ENCODE measurements at regions not wholly inside any gene's neighbourhood (a gene's known extent, or its start where the extent isn't known, plus 50 kb on each side); places are given as distances from the start of the nearest gene placed in this dataset.
"Not testable (repeated sequence)": the region's sequence is repeated elsewhere in the genome, so short reads cannot be mapped to it uniquely, and the experiment has no call there.

GRCh38 chrX:149420566-149420965, 84.5 kb downstream of the IDS start:
- not testable (repeated sequence) for DNase-seq

DNA sequence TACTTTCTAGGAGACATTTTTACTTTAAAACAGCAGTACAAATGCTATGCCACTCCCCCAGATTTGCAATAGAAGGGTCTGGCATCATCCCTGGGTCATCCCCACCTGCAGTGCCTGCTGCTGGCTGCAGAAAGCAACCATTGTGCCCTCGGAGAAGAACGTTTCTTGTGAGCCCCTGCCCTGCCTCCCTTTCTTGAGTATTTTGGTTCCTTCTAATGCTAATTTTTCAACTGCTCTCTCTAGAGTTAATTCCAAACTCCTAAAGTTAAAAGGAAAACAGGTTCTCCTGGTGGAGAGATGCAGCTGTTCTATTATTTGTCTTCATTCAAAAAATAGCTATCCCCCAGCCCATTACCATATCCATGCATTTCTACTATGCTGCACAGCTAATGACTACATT, 107.1 kb downstream of the IDS start:
- no peak for DNase-seq

- no peak for DNase-seq
Observed at GRCh38 chrX:149392921-149393320, 112.2 kb downstream of the IDS start.

DNA sequence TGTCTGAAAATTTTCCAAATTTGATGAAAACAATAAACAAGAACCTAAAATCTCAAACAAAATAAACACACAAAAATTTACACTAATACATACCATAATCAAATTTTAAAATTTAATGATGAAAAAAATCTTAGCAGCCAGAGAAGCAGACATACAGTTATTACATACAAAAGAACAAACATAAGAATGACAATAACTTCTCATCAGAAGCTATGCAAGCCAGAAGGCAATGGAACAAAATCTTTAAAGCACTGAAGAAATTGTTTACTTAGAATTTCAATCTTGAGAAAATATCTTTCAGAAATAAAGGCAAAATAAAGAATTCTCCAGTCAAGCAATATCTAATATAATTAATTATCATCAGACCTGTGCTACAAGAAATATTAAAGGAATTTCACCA, 121.3 kb downstream of the IDS start:
- DNase-seq = no peak

DNA sequence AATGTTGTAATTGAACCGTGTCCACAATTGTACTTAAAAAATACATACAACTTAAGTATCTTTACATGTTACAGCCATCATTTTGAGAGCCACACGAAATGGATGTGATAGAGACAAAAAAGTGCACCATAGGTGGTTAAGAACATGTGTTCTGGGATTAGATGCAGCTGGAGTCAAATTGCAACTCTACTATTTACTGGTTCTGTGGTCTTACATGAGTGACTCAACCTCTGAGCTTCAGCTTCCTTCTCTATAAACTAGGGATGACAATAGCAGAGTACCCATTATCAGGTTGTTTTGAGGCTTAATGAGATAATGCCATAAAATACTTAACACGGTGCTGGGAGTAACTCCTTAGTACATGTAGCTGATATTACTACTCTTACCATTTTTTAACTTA, 130.4 kb downstream of the IDS start:
- no peak for DNase-seq

- no peak for DNase-seq
Observed at GRCh38 chrX:149372866-149373265, 132.2 kb downstream of the IDS start.

DNA sequence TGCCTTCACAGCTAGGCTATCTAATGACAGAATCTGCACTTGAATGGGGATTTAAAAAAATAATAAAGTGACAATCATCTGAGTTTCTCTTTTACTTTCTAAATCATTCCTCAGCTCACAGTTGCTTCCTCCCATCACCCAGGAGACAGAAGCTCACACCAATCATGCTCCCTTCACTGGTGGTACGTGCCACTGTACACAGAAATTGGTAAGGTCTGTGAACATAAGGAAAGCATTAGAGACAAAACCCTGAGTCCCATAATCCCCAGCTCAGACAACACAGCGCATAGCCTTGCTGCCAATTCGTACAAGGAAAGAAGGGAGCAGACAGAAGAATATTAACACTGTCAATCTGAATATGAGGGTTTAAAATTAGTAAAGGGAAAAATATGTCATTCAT, 133.1 kb downstream of the IDS start:
- no peak for DNase-seq

- DNase-seq = no peak
Observed at GRCh38 chrX:149370097-149370496, 135.0 kb downstream of the IDS start.

GRCh38 chrX:149365552-149365951, 139.6 kb downstream of the IDS start:
- no peak for DNase-seq

DNA sequence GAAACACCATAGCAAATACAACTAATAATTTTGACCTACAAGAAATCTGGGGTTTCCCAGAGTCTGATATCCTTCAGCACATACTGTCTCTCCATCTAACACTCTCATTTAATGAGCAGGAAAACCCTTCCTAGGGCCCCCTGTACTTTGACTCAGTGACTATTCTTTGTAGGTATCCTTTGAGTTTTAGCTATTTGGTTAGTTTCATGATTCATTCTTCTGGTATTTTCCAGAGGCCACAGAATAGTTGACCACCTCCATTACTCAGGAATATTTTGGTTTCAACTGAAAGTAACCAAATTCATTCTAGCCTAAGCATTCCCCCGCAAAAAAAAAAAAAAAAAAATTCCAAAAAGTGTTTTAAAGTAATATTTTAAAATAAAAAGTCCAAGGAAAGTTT, 140.0 kb downstream of the IDS start:
- DNase-seq = no peak

- DNase-seq = no peak
Observed at GRCh38 chrX:149363965-149364364, 141.1 kb downstream of the IDS start.

DNA sequence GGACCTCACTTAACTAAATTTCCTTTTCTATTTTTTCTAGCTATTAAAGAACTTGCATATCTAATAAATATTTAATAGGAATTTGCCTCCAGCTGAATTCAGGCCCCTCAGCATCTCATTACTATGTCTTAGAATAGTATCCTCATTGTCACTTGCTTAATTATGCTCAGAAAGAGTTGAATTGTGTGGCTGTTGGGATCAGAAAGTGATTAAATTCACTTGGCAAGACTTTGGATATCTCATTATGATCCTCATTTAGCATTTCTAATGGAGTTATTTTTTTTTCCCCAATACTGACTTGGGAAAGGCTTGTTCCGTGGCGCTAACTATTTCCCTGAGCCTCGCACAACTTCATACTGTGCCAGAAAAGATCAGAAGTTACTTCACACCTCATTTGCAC, 158.8 kb downstream of the IDS start:
- DNase-seq = no peak

DNA sequence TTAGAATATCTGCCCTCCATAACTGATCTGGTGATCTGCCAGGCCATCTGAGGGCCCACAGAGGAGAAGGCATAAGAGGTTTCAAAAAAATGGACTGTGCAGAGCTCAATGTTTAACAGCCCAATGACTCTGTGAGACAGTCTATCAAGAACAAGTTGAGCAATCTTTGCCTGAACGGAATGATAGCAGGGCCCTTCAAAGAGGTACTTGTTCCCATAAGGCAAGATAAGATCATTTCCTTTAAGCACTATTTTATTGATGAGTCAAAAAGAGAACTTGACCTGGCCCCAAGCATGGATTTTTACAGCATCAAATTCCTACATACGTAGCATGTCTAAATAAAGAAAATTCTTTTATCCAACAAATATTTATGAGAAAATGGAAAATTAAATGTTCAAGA, 182.8 kb downstream of the IDS start:
- no peak for DNase-seq

DNA sequence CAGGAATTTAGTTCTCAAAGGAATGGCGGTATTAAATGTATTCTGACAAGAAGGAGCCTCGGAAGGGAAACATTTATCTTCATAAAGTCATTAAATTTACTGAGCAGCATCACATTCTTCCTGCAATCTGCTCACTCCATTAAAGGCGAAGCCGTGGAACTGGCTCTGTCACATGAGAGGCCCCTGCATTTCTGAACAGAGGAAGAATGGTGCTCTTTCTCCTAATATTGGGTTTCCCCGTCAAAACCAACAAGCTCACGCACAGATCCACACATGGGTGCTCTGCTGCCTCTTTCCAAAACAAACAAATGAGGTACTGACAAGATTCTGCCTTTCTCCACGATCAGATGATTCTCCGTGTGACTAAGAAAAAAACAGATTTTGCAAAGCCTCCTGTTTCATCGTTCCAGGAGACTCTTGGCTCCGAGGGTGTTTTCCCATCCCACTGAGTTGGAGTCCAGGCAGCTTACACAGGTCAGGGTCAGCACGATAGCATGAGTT, 191.2 kb downstream of the IDS start:
- DNase-seq = no peak

- no peak for DNase-seq
Observed at GRCh38 chrX:149312988-149313387, 192.1 kb downstream of the IDS start.

DNA sequence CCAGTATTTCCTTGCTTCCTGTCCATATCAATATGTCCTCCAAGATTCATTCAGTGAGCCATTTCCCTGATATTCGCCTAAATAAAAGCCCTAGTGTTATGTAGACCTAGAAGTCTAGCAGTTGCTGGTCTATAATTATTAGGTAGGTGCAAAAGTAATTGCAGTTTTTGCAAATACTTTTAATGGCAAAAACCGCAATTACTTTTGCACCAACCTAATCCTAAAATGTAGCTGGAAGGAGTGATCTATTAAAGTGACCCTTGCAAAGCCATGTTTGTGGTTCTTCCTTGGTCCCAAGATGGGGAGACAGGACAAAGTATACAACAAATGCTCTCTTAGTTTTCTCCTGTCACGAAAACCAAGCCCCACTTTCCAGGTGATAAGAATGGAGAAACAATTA, 193.0 kb downstream of the IDS start:
- no peak for DNase-seq

GRCh38 chrX:149302705-149303104, 202.4 kb downstream of the IDS start:
- DNase-seq = no peak

GRCh38 chrX:149298111-149298510, 207.0 kb downstream of the IDS start:
- no peak for DNase-seq

- no peak for DNase-seq
Observed at GRCh38 chrX:149296092-149296491, 209.0 kb downstream of the IDS start.

- DNase-seq = peak; percentile 13
Observed at GRCh38 chrX:149286940-149287349, 218.2 kb downstream of the IDS start.

- DNase-seq = no peak
Observed at GRCh38 chrX:149284616-149285015, 220.5 kb downstream of the IDS start.

GRCh38 chrX:149283853-149284252, 221.3 kb downstream of the IDS start:
- DNase-seq = no peak

GRCh38 chrX:149282909-149283308, 222.2 kb downstream of the IDS start:
- DNase-seq = no peak

DNA sequence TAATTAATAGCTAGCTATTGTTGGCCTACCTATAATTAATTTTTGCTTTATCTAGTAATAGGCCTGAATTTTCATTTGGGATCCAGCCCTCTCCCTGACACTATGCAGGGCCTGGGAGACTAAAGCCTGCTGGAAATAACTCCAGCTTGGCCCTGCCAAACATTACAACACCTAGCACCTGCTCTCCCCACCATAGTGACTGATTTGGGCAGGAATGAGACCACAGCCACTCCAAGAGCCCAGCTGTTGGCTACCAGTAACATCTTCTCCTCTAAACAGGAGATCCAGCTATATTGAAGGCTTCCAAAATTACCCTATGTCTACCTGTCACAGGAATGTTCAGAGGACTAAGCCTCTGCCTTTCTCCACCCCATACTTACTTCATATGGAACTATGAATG, 225.1 kb downstream of the IDS start:
- DNase-seq = no peak

DNA sequence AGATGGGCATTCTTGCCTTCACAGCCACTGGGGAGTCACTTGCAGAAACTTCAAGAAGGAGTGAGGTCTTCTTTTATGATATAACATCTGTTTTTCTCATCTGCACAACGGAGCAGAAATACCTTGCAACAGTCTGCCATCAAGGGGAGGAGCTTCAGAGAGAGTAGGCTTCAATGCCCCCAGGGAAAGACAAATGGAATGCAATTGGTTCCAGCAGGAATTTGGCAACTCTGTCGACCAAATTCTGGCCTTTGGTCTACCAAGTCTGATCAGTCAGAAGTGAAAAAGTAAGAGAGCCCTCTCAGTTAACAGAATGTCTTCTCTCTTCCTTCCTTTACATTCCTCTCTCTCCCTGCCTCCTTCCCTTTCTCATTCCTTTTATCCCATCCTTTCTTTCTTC, 229.3 kb downstream of the IDS start:
- DNase-seq = no peak
